Mucosa of stomach (tissue), 1 donor: ENCODE measurements at regions not wholly inside any gene's neighbourhood (a gene's known extent, or its start where the extent isn't known, plus 50 kb on each side); places are given as distances from the start of the nearest gene placed in this dataset.
"Not testable (repeated sequence)": the region's sequence is repeated elsewhere in the genome, so short reads cannot be mapped to it uniquely, and the experiment has no call there.

Experiments used
- H3K27me3 ChIP-seq: one replicate; pipeline ENCODE4 v1.7.0; 2013; ENCODE audit warnings: mild to moderate bottlenecking, low read length; ENCODE audit not compliant: control insufficient read depth, insufficient read depth
- H3K36me3 ChIP-seq: one replicate; pipeline ENCODE4 v1.7.0; 2013; ENCODE audit warnings: low read length; ENCODE audit not compliant: control insufficient read depth, insufficient read depth
- H3K4me1 ChIP-seq: one replicate; pipeline ENCODE4 v1.7.0; 2013; ENCODE audit warnings: mild to moderate bottlenecking, low read length; ENCODE audit not compliant: control insufficient read depth, insufficient read depth
- H3K4me3 ChIP-seq: one replicate; pipeline ENCODE4 v1.7.0; 2013; ENCODE audit warnings: low read length
- H3K9ac ChIP-seq: one replicate; pipeline ENCODE4 v1.7.0; 2013; ENCODE audit warnings: mild to moderate bottlenecking, low read length, moderate library complexity
- H3K9me3 ChIP-seq: one replicate; pipeline ENCODE4 v1.7.0; 2013; ENCODE audit warnings: mild to moderate bottlenecking, low read length, moderate library complexity; ENCODE audit not compliant: control insufficient read depth
- donor health status: Pancreatic carcinoma.

GRCh38 chr4:38332699-38333098 lies 331.3 kb upstream of the KLF3 start:
- H3K4me3 ChIP-seq = no peak overlapping the region
- no peaks in the 10 kb centered on the region for H3K9me3 ChIP-seq
- H3K4me1 ChIP-seq = peaks cover 9% of the 10 kb centered on the region
- H3K9ac ChIP-seq = no peak overlapping the region
- no peaks in the 10 kb centered on the region for H3K27me3 ChIP-seq
- H3K36me3 ChIP-seq = no peaks in the 10 kb centered on the region

GRCh38 chr4:38333219-38333618 lies 330.8 kb upstream of the KLF3 start:
- Histone ChIP-seq H3K4me1 (peaks cover 9% of the 10 kb centered on the region), H3K9ac (no peak overlapping the region), H3K36me3 (no peaks in the 10 kb centered on the region), H3K27me3 (no peaks in the 10 kb centered on the region), H3K9me3 (no peaks in the 10 kb centered on the region), H3K4me3 (no peak overlapping the region)

- no peaks in the 10 kb centered on the region for H3K4me1 ChIP-seq
- no peaks in the 10 kb centered on the region for H3K9me3 ChIP-seq
- H3K4me3 ChIP-seq = no peak overlapping the region
- no peak overlapping the region for H3K9ac ChIP-seq
- no peaks in the 10 kb centered on the region for H3K36me3 ChIP-seq
- no peaks in the 10 kb centered on the region for H3K27me3 ChIP-seq
Measured at GRCh38 chr4:38334791-38335190, 329.2 kb upstream of the KLF3 start.

GRCh38 chr4:38338939-38339338 lies 325.1 kb upstream of the KLF3 start:
- H3K4me1 ChIP-seq, H3K36me3 ChIP-seq, H3K9me3 ChIP-seq, H3K9ac ChIP-seq, H3K4me3 ChIP-seq, H3K27me3 ChIP-seq: not testable (repeated sequence)

GRCh38 chr4:38343608-38344007 lies 320.4 kb upstream of the KLF3 start:
- Histone ChIP-seq H3K4me1 (no peaks in the 10 kb centered on the region), H3K27me3 (no peaks in the 10 kb centered on the region), H3K9ac (no peak overlapping the region), H3K9me3 (no peaks in the 10 kb centered on the region), H3K36me3 (no peaks in the 10 kb centered on the region), H3K4me3 (no peak overlapping the region)

- Histone ChIP-seq H3K27me3 (no peaks in the 10 kb centered on the region), H3K9me3 (no peaks in the 10 kb centered on the region), H3K4me1 (no peaks in the 10 kb centered on the region), H3K9ac (no peak overlapping the region), H3K36me3 (no peaks in the 10 kb centered on the region), H3K4me3 (no peak overlapping the region)
Measured at GRCh38 chr4:38344929-38345328, 319.1 kb upstream of the KLF3 start.

- H3K36me3 ChIP-seq = no peaks in the 10 kb centered on the region
- H3K27me3 ChIP-seq = no peaks in the 10 kb centered on the region
- H3K9ac ChIP-seq = no peak overlapping the region
- no peak overlapping the region for H3K4me3 ChIP-seq
- H3K4me1 ChIP-seq = no peaks in the 10 kb centered on the region
- H3K9me3 ChIP-seq = no peaks in the 10 kb centered on the region
Measured at GRCh38 chr4:38347251-38347650, 316.7 kb upstream of the KLF3 start.

- no peaks in the 10 kb centered on the region for H3K36me3 ChIP-seq
- H3K4me3 ChIP-seq = no peak overlapping the region
Measured at GRCh38 chr4:38354421-38354820, 309.6 kb upstream of the KLF3 start.

GRCh38 chr4:38354872-38355271 lies 309.1 kb upstream of the KLF3 start:
- Histone ChIP-seq H3K27me3 (no peaks in the 10 kb centered on the region), H3K4me3 (no peak overlapping the region), H3K9ac (no peak overlapping the region), H3K36me3 (no peaks in the 10 kb centered on the region), H3K9me3 (no peaks in the 10 kb centered on the region), H3K4me1 (no peaks in the 10 kb centered on the region)

More at GRCh38 chr4:38354421-38354820, 309.6 kb upstream of the KLF3 start:
- H3K9ac ChIP-seq = no peak overlapping the region
- no peaks in the 10 kb centered on the region for H3K9me3 ChIP-seq
- no peaks in the 10 kb centered on the region for H3K27me3 ChIP-seq
- H3K4me1 ChIP-seq = no peaks in the 10 kb centered on the region

GRCh38 chr4:38356686-38357085 lies 307.3 kb upstream of the KLF3 start:
- Histone ChIP-seq H3K4me3 (no peak overlapping the region), H3K9ac (no peak overlapping the region), H3K9me3 (no peaks in the 10 kb centered on the region), H3K27me3 (no peaks in the 10 kb centered on the region), H3K4me1 (no peaks in the 10 kb centered on the region), H3K36me3 (no peaks in the 10 kb centered on the region)

GRCh38 chr4:38357546-38357945 lies 306.5 kb upstream of the KLF3 start:
- no peaks in the 10 kb centered on the region for H3K4me1 ChIP-seq
- no peaks in the 10 kb centered on the region for H3K9me3 ChIP-seq
- H3K36me3 ChIP-seq = no peaks in the 10 kb centered on the region
- H3K9ac ChIP-seq = no peak overlapping the region
- no peak overlapping the region for H3K4me3 ChIP-seq
- no peaks in the 10 kb centered on the region for H3K27me3 ChIP-seq

GRCh38 chr4:38359113-38359512 lies 304.9 kb upstream of the KLF3 start:
- Histone ChIP-seq H3K9ac (no peak overlapping the region), H3K4me1 (no peaks in the 10 kb centered on the region), H3K36me3 (no peaks in the 10 kb centered on the region), H3K4me3 (no peak overlapping the region), H3K9me3 (no peaks in the 10 kb centered on the region), H3K27me3 (no peaks in the 10 kb centered on the region)

GRCh38 chr4:38360201-38360600 lies 303.8 kb upstream of the KLF3 start:
- Histone ChIP-seq H3K27me3 (no peaks in the 10 kb centered on the region), H3K36me3 (no peaks in the 10 kb centered on the region), H3K9me3 (no peaks in the 10 kb centered on the region), H3K9ac (no peak overlapping the region), H3K4me1 (no peaks in the 10 kb centered on the region), H3K4me3 (no peak overlapping the region)
